ENCODE measurements at regions not wholly inside any gene's neighbourhood (a gene's known extent, or its start where the extent isn't known, plus 50 kb on each side); places are given as distances from the start of the nearest gene placed in this dataset.

DNA sequence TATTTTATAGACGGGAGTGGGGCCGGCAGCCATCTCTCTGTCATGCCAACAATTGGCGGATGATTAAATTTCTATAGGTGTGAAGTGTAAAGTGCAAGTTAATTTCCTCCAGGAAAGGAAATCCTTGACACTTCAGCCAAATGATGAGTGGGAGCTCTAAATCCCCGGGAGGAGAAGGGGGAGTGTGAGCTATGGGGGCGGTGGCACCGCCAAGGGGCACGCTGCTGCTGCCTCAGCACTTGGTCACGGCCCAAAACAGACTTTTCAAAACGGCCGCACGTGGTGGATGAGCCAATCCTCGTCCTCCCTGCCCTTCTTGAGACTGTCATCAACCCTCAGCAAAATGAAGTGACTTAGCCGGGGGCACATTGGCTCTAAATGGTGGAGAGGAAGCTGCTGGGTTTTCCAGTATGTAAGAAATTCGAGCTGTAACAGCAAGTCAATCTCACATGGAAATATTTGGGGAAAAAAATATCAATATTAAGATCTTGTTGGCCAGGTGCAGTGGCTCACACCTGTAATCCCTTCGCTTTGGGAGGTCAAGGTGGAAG lies 200.8 kb downstream of the TFCP2L1 start:
- Histone ChIP-seq H3K4me3 (no peak overlapping the region), H3K27ac (no peak overlapping the region), H3K36me3 (ENCODE audit: insufficient read depth in 1 of 2, low read depth in 1 of 2) (no peaks in the 10 kb centered on the region), H3K4me1 (no peaks in the 10 kb centered on the region), H3K9me3 (no peaks in the 10 kb centered on the region), H3K27me3 (ENCODE audit: insufficient read depth in 3 of 3, low read length in 2 of 3) (peaks cover 0 to 8% (median 0%) of the 10 kb centered on the region in 3 donors)
- ATAC-seq: no peak
- no peak for DNase-seq
- intact Hi-C loops (cut with DNase I): no loop called here
- TF ChIP-seq, protein P1, sequence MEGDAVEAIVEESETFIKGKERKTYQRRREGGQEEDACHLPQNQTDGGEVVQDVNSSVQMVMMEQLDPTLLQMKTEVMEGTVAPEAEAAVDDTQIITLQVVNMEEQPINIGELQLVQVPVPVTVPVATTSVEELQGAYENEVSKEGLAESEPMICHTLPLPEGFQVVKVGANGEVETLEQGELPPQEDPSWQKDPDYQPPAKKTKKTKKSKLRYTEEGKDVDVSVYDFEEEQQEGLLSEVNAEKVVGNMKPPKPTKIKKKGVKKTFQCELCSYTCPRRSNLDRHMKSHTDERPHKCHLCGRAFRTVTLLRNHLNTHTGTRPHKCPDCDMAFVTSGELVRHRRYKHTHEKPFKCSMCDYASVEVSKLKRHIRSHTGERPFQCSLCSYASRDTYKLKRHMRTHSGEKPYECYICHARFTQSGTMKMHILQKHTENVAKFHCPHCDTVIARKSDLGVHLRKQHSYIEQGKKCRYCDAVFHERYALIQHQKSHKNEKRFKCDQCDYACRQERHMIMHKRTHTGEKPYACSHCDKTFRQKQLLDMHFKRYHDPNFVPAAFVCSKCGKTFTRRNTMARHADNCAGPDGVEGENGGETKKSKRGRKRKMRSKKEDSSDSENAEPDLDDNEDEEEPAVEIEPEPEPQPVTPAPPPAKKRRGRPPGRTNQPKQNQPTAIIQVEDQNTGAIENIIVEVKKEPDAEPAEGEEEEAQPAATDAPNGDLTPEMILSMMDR (IDR thresholded peaks at IDR 0.05): no peak
- WGBS, 3 donors: 45 to 48% (median 45%) methylated on average over 15 of the region's 15 CpGs

DNA sequence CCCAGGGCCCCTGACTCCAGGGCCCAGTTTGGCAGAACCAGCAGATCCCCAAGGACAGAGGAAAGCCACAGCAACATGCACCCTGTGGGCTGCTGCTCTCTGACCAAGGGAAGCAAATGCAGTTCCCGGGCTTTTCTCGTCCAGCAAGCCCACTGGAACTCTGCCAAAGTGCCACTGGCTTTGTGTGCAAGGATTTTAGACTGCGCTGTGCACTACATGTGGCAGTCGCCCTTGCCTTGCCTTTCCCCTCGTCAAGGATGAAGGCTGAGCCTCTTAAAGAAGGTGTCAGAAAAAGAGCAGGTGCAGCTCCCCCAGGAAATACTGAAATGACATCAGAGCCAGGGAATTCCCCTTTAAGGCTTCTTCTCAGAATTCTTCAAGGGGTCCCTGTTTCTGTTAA lies 199.2 kb downstream of the TFCP2L1 start:
- Histone ChIP-seq H3K36me3 (ENCODE audit: insufficient read depth in 1 of 2, low read depth in 1 of 2) (no peaks in the 10 kb centered on the region), H3K4me3 (no peak overlapping the region), H3K27ac (no peak overlapping the region), H3K9me3 (no peaks in the 10 kb centered on the region), H3K4me1 (no peaks in the 10 kb centered on the region), H3K27me3 (ENCODE audit: insufficient read depth in 3 of 3, low read length in 2 of 3) (peaks cover 0 to 8% (median 0%) of the 10 kb centered on the region in 3 donors)
- TF ChIP-seq, protein P1 (IDR thresholded peaks at IDR 0.05): no peak
- ATAC-seq (no peak), DNase-seq (no peak)
- intact Hi-C loops (cut with DNase I): loop anchor here (5.0 kb wide), 1 partner anchor 272 kb away; no protein-coding TSS in a partner anchor
- 40 to 48% (median 46%) methylated on average over 5 of the region's 5 CpGs for WGBS, 3 donors

DNA sequence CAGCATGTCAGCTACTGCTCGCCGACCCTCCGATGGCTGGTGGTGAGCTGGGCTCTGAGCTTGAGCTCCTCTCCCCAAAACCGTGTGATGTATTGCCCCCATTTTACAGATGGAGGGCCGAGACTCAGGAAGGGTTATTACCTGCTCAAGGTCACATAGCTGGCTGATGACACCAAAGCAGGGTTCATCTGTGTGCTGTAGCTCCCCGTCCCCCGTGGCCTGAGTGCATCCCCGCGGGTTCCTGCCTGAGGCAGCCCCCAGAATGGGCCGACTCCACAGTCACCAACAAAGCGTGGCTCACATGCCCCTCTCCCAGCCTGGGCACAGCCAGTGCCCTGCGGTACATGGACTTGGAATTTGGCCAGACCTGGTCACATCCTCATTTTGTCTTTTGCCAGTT lies 198.6 kb downstream of the TFCP2L1 start:
- no peaks in the 10 kb centered on the region for H3K4me1 ChIP-seq
- no peak for ATAC-seq
- H3K27me3 ChIP-seq (ENCODE audit: insufficient read depth in 3 of 3, low read length in 2 of 3): peaks cover 0 to 8% (median 0%) of the 10 kb centered on the region in 3 donors
- WGBS, 3 donors: 81 to 87% (median 86%) methylated on average over 12 of the region's 12 CpGs
- peak in 1 of 2 donors; percentile 39 for DNase-seq
- TF ChIP-seq, protein P1 (IDR thresholded peaks at IDR 0.05): no peak
- H3K9me3 ChIP-seq: no peaks in the 10 kb centered on the region
- H3K36me3 ChIP-seq (ENCODE audit: insufficient read depth in 1 of 2, low read depth in 1 of 2): no peaks in the 10 kb centered on the region
- intact Hi-C loops (cut with DNase I): loop anchor here (5.0 kb wide), 1 partner anchor 271 kb away; no protein-coding TSS in a partner anchor
- H3K27ac ChIP-seq: no peak overlapping the region
- H3K4me3 ChIP-seq: no peak overlapping the region

DNA sequence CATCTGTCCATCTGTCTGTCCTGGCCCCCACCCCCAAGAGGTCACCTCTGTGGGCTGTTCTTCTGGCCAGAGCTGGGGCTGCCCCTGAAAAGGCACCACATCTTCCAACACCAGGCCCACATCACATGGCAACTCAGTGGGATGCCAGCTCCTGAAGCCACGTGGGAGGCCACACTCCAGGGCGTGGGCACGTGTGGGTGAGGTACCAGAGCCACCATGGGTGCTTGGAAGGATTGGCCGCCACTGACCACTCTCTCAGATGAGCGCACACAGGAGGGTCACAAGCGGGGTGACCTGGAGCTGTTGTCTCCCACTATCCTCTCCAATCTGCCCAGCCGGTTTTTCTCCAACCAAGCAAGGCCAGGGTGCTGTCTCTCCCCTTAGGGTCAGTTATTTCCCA lies 197.9 kb downstream of the TFCP2L1 start:
- no peaks in the 10 kb centered on the region for H3K9me3 ChIP-seq
- TF ChIP-seq, protein P1 (IDR thresholded peaks at IDR 0.05): no peak

More for the DNA sequence above, 197.9 kb downstream of the TFCP2L1 start:
- Histone ChIP-seq H3K27ac (no peak overlapping the region), H3K36me3 (ENCODE audit: insufficient read depth in 1 of 2, low read depth in 1 of 2) (no peaks in the 10 kb centered on the region), H3K27me3 (ENCODE audit: insufficient read depth in 3 of 3, low read length in 2 of 3) (peaks cover 0 to 6% (median 0%) of the 10 kb centered on the region in 3 donors), H3K4me3 (no peak overlapping the region), H3K4me1 (no peaks in the 10 kb centered on the region)
- WGBS, 3 donors: 92 to 97% (median 95%) methylated on average over 7 of the region's 7 CpGs
- peak in 1 of 2 donors; percentile 50 for DNase-seq
- no peak for ATAC-seq
- intact Hi-C loops (cut with DNase I): loop anchor here (5.0 kb wide), 1 partner anchor 270 kb away; no protein-coding TSS in a partner anchor

Measured in psoas muscle (tissue), 7 donors.